GM21526 (cell line): ENCODE measurements at regions not wholly inside any gene's neighbourhood (a gene's known extent, or its start where the extent isn't known, plus 50 kb on each side); places are given as distances from the start of the nearest gene placed in this dataset.
"Not testable (repeated sequence)": the region's sequence is repeated elsewhere in the genome, so short reads cannot be mapped to it uniquely, and the experiment has no call there.

Source experiments
- ATAC-seq: cut with Tn5 transposase; IDR thresholded peaks from one replicate; pipeline ENCODE4 v1.9.1; 2021; ENCODE audit warnings: moderate library complexity; ENCODE audit not compliant: unreplicated experiment, low FRiP score

GRCh38 chr3:68676136-68676535, 256.2 kb downstream of the TAFA4 start:
- ATAC-seq, result no peak

- ATAC-seq, result no peak
Observed at GRCh38 chr3:68667346-68667745, 265.0 kb downstream of the TAFA4 start.

GRCh38 chr3:68666429-68667136, 265.8 kb downstream of the TAFA4 start:
- ATAC-seq, result no peak

- ATAC-seq, result no peak
Observed at GRCh38 chr3:68664276-68664675, 268.1 kb downstream of the TAFA4 start.

GRCh38 chr3:68662176-68662575, 270.2 kb downstream of the TAFA4 start:
- ATAC-seq, result no peak

- ATAC-seq, result not testable (repeated sequence)
Observed at GRCh38 chr3:68650657-68651056, 281.7 kb downstream of the TAFA4 start.

- no peak for ATAC-seq
Observed at GRCh38 chr3:68648494-68648893, 283.9 kb downstream of the TAFA4 start.

GRCh38 chr3:68631850-68632545, 300.3 kb downstream of the TAFA4 start:
- ATAC-seq, result no peak

GRCh38 chr3:68620211-68620610, 312.1 kb downstream of the TAFA4 start:
- no peak for ATAC-seq

- no peak for ATAC-seq
Observed at GRCh38 chr3:68614087-68614486, 318.3 kb downstream of the TAFA4 start.

GRCh38 chr3:68571321-68571720, 361.0 kb downstream of the TAFA4 start:
- ATAC-seq, result no peak

GRCh38 chr3:68560728-68561127, 371.6 kb downstream of the TAFA4 start:
- no peak for ATAC-seq

GRCh38 chr3:68535782-68536181, 396.6 kb downstream of the TAFA4 start:
- ATAC-seq, result no peak

GRCh38 chr3:68523330-68523729, 409.0 kb downstream of the TAFA4 start:
- ATAC-seq, result no peak

GRCh38 chr3:68515237-68515636, 417.1 kb downstream of the TAFA4 start:
- no peak for ATAC-seq

GRCh38 chr3:68504201-68504600, 428.1 kb downstream of the TAFA4 start:
- ATAC-seq, result no peak

GRCh38 chr3:68485845-68486244, 446.5 kb downstream of the TAFA4 start:
- not testable (repeated sequence) for ATAC-seq

- no peak for ATAC-seq
Observed at GRCh38 chr3:68485051-68485450, 447.3 kb downstream of the TAFA4 start.

- ATAC-seq, result no peak
Observed at GRCh38 chr3:68483601-68484000, 448.7 kb downstream of the TAFA4 start.

GRCh38 chr3:68483041-68483440, 449.3 kb downstream of the TAFA4 start:
- no peak for ATAC-seq

- ATAC-seq, result no peak
Observed at GRCh38 chr3:68482565-68482964, 449.8 kb downstream of the TAFA4 start.

GRCh38 chr3:68479779-68480178, 452.6 kb downstream of the TAFA4 start:
- ATAC-seq, result no peak
